HFF-Myc (cell line): ENCODE measurements at regions not wholly inside any gene's neighbourhood (a gene's known extent, or its start where the extent isn't known, plus 50 kb on each side); places are given as distances from the start of the nearest gene placed in this dataset.

ENCODE experiments used
- DNase-seq: peaks from one replicate; pipeline ENCODE4 v3.0.0-alpha.2; 2011; ENCODE audit warnings: low read depth; ENCODE audit errors: extremely low read depth
- H3K4me3 ChIP-seq: replicated peaks from 2 replicates; pipeline ENCODE4 v1.5.1; 2011; ENCODE audit warnings: low read depth, mild to moderate bottlenecking, control low read depth, low read length
- TF ChIP-seq, protein P1 (sequence below): IDR thresholded peaks from 2 replicates; pipeline ENCODE4 v1.5.1; 2012; ENCODE audit warnings: mild to moderate bottlenecking, low read depth, low read length, control low read depth; ENCODE audit errors: missing control alignments

DNA sequence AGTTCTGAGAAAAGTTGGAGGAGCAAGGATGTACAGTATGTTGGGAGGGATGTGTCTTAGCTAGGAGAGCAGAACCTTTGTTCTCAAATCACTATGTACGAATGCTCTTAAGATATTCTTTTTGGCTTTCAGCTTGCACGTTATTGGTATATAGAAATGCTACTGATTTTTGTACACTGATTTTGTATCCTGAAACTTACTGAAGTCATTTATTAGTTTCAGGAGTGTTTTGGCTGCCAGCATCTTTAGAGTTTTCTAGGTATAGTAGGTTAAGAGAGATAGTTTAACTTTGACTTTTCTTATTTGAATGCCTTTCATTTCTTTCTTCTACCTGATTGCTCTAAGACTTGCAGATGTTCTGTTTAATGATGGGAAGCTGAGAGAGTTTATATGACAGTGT lies 442.8 kb upstream of the FBXO33 start:
- DNase-seq, result no peak
- TF ChIP-seq, protein P1, sequence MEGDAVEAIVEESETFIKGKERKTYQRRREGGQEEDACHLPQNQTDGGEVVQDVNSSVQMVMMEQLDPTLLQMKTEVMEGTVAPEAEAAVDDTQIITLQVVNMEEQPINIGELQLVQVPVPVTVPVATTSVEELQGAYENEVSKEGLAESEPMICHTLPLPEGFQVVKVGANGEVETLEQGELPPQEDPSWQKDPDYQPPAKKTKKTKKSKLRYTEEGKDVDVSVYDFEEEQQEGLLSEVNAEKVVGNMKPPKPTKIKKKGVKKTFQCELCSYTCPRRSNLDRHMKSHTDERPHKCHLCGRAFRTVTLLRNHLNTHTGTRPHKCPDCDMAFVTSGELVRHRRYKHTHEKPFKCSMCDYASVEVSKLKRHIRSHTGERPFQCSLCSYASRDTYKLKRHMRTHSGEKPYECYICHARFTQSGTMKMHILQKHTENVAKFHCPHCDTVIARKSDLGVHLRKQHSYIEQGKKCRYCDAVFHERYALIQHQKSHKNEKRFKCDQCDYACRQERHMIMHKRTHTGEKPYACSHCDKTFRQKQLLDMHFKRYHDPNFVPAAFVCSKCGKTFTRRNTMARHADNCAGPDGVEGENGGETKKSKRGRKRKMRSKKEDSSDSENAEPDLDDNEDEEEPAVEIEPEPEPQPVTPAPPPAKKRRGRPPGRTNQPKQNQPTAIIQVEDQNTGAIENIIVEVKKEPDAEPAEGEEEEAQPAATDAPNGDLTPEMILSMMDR, result no peak
- no peak overlapping the region for H3K4me3 ChIP-seq

DNA sequence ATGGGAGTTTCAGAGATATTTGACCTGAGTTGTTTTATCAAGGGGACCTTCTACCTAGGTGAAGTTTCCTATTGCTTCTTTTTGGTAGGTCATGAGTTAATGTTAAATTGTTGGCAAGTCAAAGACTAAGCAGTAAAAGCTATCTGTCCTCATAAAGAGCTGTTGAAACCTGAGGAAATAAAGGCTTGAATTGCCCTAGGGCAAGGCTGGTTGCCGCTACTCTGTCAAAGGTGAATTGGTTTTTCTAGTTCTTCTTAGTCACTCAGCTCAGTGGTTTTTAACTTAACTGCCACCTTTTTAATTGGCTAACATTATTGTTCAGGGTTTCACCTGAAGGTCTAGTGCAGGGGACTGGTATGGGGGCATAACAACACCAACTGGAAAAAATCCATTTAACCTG lies 441.6 kb upstream of the FBXO33 start:
- H3K4me3 ChIP-seq, result no peak overlapping the region
- DNase-seq, result no peak
- TF ChIP-seq, protein P1, result no peak

DNA sequence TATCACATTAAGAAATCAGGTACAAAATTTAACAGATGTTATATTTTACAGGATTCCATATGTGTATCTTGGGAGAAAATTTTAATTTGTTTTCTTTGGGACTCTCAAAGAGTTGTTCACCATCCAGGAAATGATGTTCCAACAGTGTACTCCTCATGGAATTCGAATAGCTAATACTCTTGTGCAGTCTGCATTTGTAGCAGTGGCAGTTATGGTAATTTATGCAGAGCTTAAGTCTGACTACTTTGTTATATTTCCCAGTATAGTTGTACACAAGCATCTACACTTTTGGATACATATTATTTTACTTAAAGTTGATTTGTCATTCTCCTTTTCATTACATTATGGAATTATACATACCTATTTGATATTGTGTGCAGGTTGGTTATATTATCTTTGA lies 436.7 kb upstream of the FBXO33 start:
- TF ChIP-seq, protein P1, result no peak
- H3K4me3 ChIP-seq, result no peak overlapping the region
- DNase-seq, result no peak

DNA sequence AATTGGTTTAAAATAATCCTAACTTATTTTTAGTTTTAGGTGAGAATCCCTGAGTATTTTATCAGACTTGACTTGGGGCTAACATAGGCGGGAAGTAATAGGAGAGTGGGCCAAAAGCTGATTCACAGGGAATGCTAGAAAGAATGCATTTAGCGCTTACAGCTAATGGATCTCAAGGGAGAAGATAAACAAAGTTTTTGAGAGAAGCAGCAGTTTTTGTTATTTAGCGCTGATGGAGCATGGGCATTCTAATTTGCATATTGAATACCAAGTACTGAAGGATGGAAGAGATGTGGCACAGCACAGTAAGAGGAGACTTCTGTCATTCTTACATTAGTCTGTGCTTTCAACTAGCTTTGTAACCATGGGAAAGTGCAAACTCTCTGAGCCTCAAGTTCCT lies 436.0 kb upstream of the FBXO33 start:
- no peak overlapping the region for H3K4me3 ChIP-seq
- DNase-seq, result no peak
- TF ChIP-seq, protein P1, result no peak

DNA sequence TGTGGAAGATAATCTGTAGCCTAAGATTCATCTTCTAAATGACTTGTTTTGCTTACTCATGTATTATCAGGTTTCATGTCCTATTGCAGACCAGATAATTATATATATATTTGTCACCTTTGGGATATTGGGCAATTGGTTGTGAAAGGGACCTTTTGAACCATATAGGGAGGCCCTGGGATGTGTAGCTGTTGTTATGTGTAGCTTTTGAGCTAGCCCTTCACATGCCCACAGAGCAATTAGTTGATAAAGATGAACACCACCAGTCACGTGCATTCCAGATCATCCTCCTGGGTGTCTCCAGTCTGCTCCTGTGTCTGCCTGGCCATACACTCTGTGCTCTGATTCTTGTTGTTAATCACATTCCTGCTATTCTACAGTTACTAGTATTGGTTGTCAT lies 431.2 kb upstream of the FBXO33 start:
- TF ChIP-seq, protein P1, result no peak
- H3K4me3 ChIP-seq, result no peak overlapping the region
- no peak for DNase-seq

DNA sequence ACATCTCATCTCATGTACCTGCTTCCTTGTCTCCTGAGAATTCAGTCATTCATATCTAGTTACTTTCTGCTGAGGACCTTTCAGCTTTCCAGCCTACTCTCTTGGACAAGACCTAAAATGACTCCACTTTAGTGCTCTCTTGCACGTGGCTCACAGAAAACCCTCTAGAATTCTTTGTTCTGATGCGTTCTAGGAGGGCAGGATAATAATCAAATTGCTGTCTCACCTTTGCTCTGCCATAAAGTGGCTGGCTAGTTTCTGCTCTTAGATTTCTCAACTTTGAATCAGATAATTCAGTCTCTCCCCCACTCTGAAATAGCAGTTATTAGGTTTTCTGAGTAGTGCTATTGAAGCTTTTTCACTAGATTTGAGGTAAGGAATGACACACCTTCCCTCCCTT lies 429.5 kb upstream of the FBXO33 start:
- TF ChIP-seq, protein P1, result no peak
- no peak for DNase-seq
- H3K4me3 ChIP-seq, result no peak overlapping the region

DNA sequence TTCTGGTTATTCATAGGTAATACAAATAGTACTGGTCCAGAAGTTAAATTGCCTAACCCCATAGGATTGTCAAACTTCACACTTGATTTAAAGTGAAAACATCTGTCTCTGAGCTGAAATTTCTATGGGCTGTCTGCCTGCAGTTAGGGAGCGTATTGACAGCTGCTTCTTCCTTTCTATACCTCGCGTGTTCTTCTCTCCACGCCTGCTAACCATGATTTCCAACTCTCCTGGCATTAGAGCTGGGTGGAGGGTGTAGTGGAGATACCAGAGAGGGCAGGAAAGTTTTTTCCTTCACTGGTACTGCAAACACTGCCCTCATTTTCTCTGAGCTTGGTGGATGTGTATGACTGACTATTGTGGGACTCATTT lies 429.0 kb upstream of the FBXO33 start:
- TF ChIP-seq, protein P1, result no peak
- DNase-seq, result no peak
- no peak overlapping the region for H3K4me3 ChIP-seq
